ENCODE measurements at regions not wholly inside any gene's neighbourhood (a gene's known extent, or its start where the extent isn't known, plus 50 kb on each side); places are given as distances from the start of the nearest gene placed in this dataset.

DNA sequence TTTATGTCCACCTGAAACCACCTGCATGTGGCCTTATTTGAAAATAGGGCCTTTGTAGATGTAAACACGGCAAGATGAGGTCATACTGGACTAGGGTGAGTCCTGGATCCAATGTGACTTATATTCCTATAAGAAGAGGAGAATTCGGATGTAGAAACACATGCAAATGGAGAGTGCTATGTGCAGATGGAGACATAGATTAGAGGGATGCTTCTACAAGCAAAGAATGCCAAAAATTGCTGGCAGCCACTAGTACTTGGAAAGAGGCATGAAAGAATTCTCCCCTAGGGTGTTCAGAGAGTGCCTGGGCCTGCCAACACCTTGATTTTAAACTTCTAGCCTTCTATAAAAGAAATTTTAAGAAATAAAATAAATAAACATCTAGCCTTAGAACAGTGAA, 226.1 kb downstream of the RFC3 start:
- H3K9me2 ChIP-seq (ENCODE audit: insufficient read depth), result no peaks in the 10 kb centered on the region
- intact Hi-C loops (cut with micrococcal nuclease), result no loop called here
- no peaks in the 10 kb centered on the region for H3K9me3 ChIP-seq (ENCODE audit: control insufficient read depth in 1 of 2, insufficient read depth in 1 of 2, low read depth in 1 of 2, low read length in 2 of 2)
- TF ChIP-seq RAD21 (IDR thresholded peaks at IDR 0.05; ENCODE audit: low read depth) (no peak), CEBPB (IDR thresholded peaks at IDR 0.05; ENCODE audit: low read depth) (no peak), SIN3A (IDR thresholded peaks at IDR 0.05; ENCODE audit: low read depth) (no peak), TCF7L2 (IDR thresholded peaks at IDR 0.05; ENCODE audit: borderline replicate concordance, extremely low read depth, insufficient read depth, insufficient read length) (no peak), FOSL1 (IDR thresholded peaks at IDR 0.05; ENCODE audit: low read depth) (no peak), EZH2 (IDR thresholded peaks at IDR 0.05) (no peak), ZFX (IDR thresholded peaks at IDR 0.05) (no peak)
- TF ChIP-seq, protein P1, sequence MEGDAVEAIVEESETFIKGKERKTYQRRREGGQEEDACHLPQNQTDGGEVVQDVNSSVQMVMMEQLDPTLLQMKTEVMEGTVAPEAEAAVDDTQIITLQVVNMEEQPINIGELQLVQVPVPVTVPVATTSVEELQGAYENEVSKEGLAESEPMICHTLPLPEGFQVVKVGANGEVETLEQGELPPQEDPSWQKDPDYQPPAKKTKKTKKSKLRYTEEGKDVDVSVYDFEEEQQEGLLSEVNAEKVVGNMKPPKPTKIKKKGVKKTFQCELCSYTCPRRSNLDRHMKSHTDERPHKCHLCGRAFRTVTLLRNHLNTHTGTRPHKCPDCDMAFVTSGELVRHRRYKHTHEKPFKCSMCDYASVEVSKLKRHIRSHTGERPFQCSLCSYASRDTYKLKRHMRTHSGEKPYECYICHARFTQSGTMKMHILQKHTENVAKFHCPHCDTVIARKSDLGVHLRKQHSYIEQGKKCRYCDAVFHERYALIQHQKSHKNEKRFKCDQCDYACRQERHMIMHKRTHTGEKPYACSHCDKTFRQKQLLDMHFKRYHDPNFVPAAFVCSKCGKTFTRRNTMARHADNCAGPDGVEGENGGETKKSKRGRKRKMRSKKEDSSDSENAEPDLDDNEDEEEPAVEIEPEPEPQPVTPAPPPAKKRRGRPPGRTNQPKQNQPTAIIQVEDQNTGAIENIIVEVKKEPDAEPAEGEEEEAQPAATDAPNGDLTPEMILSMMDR (IDR thresholded peaks at IDR 0.05 in 2 of 3, conservative IDR thresholded peaks at IDR 0.05 in 1 of 3; ENCODE audit: borderline replicate concordance in 1 of 3, insufficient read depth in 1 of 3, low read depth in 2 of 3, low read length in 2 of 3), result no peak
- H4K20me1 ChIP-seq (ENCODE audit: insufficient read depth), result no peaks in the 10 kb centered on the region
- ATAC-seq (no peak), DNase-seq (ENCODE audit: low read depth, low spot score) (no peak)
- H3K27ac ChIP-seq (ENCODE audit: low read depth, low read length), result no peak overlapping the region
- no TSS peak for BruUV-seq (replicated peaks)
- ChIA-PET POLR2A (no interaction called here), RAD21 (ENCODE audit: low non-redundant PET in 1 of 2, low total read pairs in 2 of 2, uncharacterized antibody in 2 of 2, unreplicated experiment in 2 of 2) (no interaction called here), CTCF (no interaction called here)
- no peak overlapping the region for H2AFZ ChIP-seq (ENCODE audit: low read depth, low read length, poor library complexity, severe bottlenecking)
- H3K36me3 ChIP-seq (ENCODE audit: control insufficient read depth in 1 of 2, insufficient read depth in 2 of 2, low read length in 2 of 2), result no peaks in the 10 kb centered on the region
- no peaks in the 10 kb centered on the region for H3K27me3 ChIP-seq (ENCODE audit: insufficient read depth, low read length)
- no peak overlapping the region for H3K9ac ChIP-seq (ENCODE audit: low read length)
- H3K79me2 ChIP-seq (ENCODE audit: insufficient read depth, low read length), result no peaks in the 10 kb centered on the region
- H3K4me1 ChIP-seq (ENCODE audit: control insufficient read depth in 1 of 2, insufficient read depth in 2 of 2, low read length in 2 of 2), result peaks cover 7 to 18% of the 10 kb centered on the region in 2 experiments; a peak in 3 of 4 replicates
- H3K4me2 ChIP-seq (ENCODE audit: low read length), result peak overlapping the region; percentile 42; the same call in 1 of the 2 replicates
- no peak overlapping the region for H3K4me3 ChIP-seq (replicated peaks in 1 of 2; ENCODE audit: low read depth in 1 of 2, low read length in 2 of 2)

- Histone ChIP-seq H3K79me2 (ENCODE audit: insufficient read depth, low read length) (no peaks in the 10 kb centered on the region), H4K20me1 (ENCODE audit: insufficient read depth) (no peaks in the 10 kb centered on the region), H3K9me2 (ENCODE audit: insufficient read depth) (no peaks in the 10 kb centered on the region), H3K4me1 (ENCODE audit: control insufficient read depth in 1 of 2, insufficient read depth in 2 of 2, low read length in 2 of 2) (peaks cover 7 to 18% of the 10 kb centered on the region in 2 experiments; a peak in 3 of 4 replicates), H3K27ac (ENCODE audit: low read depth, low read length) (no peak overlapping the region), H3K4me3 (replicated peaks in 1 of 2; ENCODE audit: low read depth in 1 of 2, low read length in 2 of 2) (no peak overlapping the region), H3K9me3 (ENCODE audit: control insufficient read depth in 1 of 2, insufficient read depth in 1 of 2, low read depth in 1 of 2, low read length in 2 of 2) (no peaks in the 10 kb centered on the region), H3K4me2 (ENCODE audit: low read length) (peak overlapping the region; percentile 42), H3K36me3 (ENCODE audit: control insufficient read depth in 1 of 2, insufficient read depth in 2 of 2, low read length in 2 of 2) (no peaks in the 10 kb centered on the region), H3K27me3 (ENCODE audit: insufficient read depth, low read length) (no peaks in the 10 kb centered on the region), H2AFZ (ENCODE audit: low read depth, low read length, poor library complexity, severe bottlenecking) (no peak overlapping the region), H3K9ac (ENCODE audit: low read length) (no peak overlapping the region)
- CTCF ChIA-PET, result no interaction called here
- TF ChIP-seq FOSL1 (IDR thresholded peaks at IDR 0.05; ENCODE audit: low read depth), result peak; percentile 61
- TF ChIP-seq SP1 (IDR thresholded peaks at IDR 0.05; ENCODE audit: low read depth), result peak; percentile 60
- peak; percentile 66 for TF ChIP-seq JUND (IDR thresholded peaks at IDR 0.05)
- no peak for TF ChIP-seq ZBTB33 (IDR thresholded peaks at IDR 0.05; ENCODE audit: extremely low read depth, insufficient replicate concordance, low read length)
- no peak for TF ChIP-seq EZH2 (IDR thresholded peaks at IDR 0.05)
- peak; percentile 83 for TF ChIP-seq SRF (IDR thresholded peaks at IDR 0.05; ENCODE audit: low read depth)
- peak; percentile 30; the same call in 1 of the 2 replicates for TF ChIP-seq CBX3 (IDR thresholded peaks at IDR 0.05; ENCODE audit: low read depth)
- TF ChIP-seq RAD21 (IDR thresholded peaks at IDR 0.05; ENCODE audit: low read depth), result 0 out of 2 replicates have a peak, but pooled peaks have one; percentile 9
- TF ChIP-seq, protein P1 (IDR thresholded peaks at IDR 0.05 in 2 of 3, conservative IDR thresholded peaks at IDR 0.05 in 1 of 3; ENCODE audit: borderline replicate concordance in 1 of 3, insufficient read depth in 1 of 3, low read depth in 2 of 3, low read length in 2 of 3), result no peak
- RAD21 ChIA-PET (ENCODE audit: low non-redundant PET in 1 of 2, low total read pairs in 2 of 2, uncharacterized antibody in 2 of 2, unreplicated experiment in 2 of 2), result no interaction called here
- intact Hi-C loops (cut with micrococcal nuclease), result no loop called here
- DNase-seq (ENCODE audit: low read depth, low spot score) (peak; percentile 69), ATAC-seq (peak; percentile 86)
- POLR2A ChIA-PET, result no interaction called here
- BruUV-seq (replicated peaks), result no TSS peak
Measured at GRCh38 chr13:34044660-34045080, 226.7 kb downstream of the RFC3 start.
